NB4 (cell line): ENCODE measurements at regions not wholly inside any gene's neighbourhood (a gene's known extent, or its start where the extent isn't known, plus 50 kb on each side); places are given as distances from the start of the nearest gene placed in this dataset.
"Not testable (repeated sequence)": the region's sequence is repeated elsewhere in the genome, so short reads cannot be mapped to it uniquely, and the experiment has no call there.

ENCODE experiments used
- DNase-seq: peaks from one replicate; pipeline ENCODE4 v3.0.0; 2010; ENCODE audit warnings: low read depth
- H3K4me3 ChIP-seq: one replicate; pipeline ENCODE4 v1.5.1; 2011; ENCODE audit warnings: mild to moderate bottlenecking, low read depth, low read length, moderate library complexity
- CTCF ChIP-seq: IDR thresholded peaks from one replicate; pipeline ENCODE4 v1.5.1; 2012; ENCODE audit warnings: low read depth, low read length
- MAX ChIP-seq: IDR thresholded peaks from 2 replicates; pipeline ENCODE4 v1.6.1; 2011; ENCODE audit warnings: low read depth, low read length
- MYC ChIP-seq: IDR thresholded peaks from 2 replicates; pipeline ENCODE4 v1.6.1; 2011; ENCODE audit warnings: low read depth, low read length
- POLR2A ChIP-seq: IDR thresholded peaks from 2 replicates; pipeline ENCODE4 v1.6.1; 2011; ENCODE audit warnings: mild to moderate bottlenecking; ENCODE audit not compliant: insufficient read length; ENCODE audit errors: extremely low read depth

GRCh38 chr13:85137516-85137915, 661.7 kb downstream of the SLITRK6 start:
- H3K4me3 ChIP-seq: no peak overlapping the region
- no peak for DNase-seq
- TF ChIP-seq MYC (no peak), POLR2A (no peak), CTCF (no peak), MAX (no peak)

GRCh38 chr13:85132986-85133385, 666.2 kb downstream of the SLITRK6 start:
- TF ChIP-seq MAX (no peak), CTCF (no peak), POLR2A (no peak)
- DNase-seq: no peak
- no peak overlapping the region for H3K4me3 ChIP-seq

GRCh38 chr13:85123501-85123900, 675.7 kb downstream of the SLITRK6 start:
- DNase-seq, H3K4me3 ChIP-seq: not testable (repeated sequence)

GRCh38 chr13:85108356-85108755, 690.9 kb downstream of the SLITRK6 start:
- DNase-seq: no peak
- TF ChIP-seq MAX (no peak), CTCF (no peak), POLR2A (no peak), MYC (no peak)

GRCh38 chr13:85099245-85099644, 700.0 kb downstream of the SLITRK6 start:
- DNase-seq: no peak
- H3K4me3 ChIP-seq: no peak overlapping the region
- TF ChIP-seq POLR2A (no peak), MAX (no peak), CTCF (no peak), MYC (no peak)

More at GRCh38 chr13:85108356-85108755, 690.9 kb downstream of the SLITRK6 start:
- H3K4me3 ChIP-seq: no peak overlapping the region

GRCh38 chr13:85095418-85096272, 703.6 kb downstream of the SLITRK6 start:
- no peak overlapping the region for H3K4me3 ChIP-seq
- no peak for DNase-seq
- TF ChIP-seq POLR2A: no peak
- TF ChIP-seq MYC: no peak
- no peak for TF ChIP-seq CTCF
- no peak for TF ChIP-seq MAX
